Ovary (tissue), 7 donors: ENCODE measurements at regions not wholly inside any gene's neighbourhood (a gene's known extent, or its start where the extent isn't known, plus 50 kb on each side); places are given as distances from the start of the nearest gene placed in this dataset.

Experiments used
- DNase-seq, 5 donors: peaks; one replicate each; pipeline ENCODE4 v3.0.0-alpha.2; 2019 to 2020
- H3K27ac ChIP-seq, 2 donors: fragments of 200-600 bp; one replicate each; pipeline versions ENCODE4 v1.5.1 to v1.8.0; 2019 to 2022
- H3K27me3 ChIP-seq: fragments of 200-600 bp; one replicate; pipeline ENCODE4 v1.8.0; 2022
- H3K36me3 ChIP-seq: fragments of 200-600 bp; sonication (generic); one replicate; pipeline ENCODE4 v1.5.1; 2019
- H3K4me1 ChIP-seq: one replicate; pipeline ENCODE4 v1.8.1; 2013; ENCODE audit warnings: mild to moderate bottlenecking, moderate library complexity; ENCODE audit not compliant: insufficient read depth
- H3K4me3 ChIP-seq: fragments of 200-600 bp; sonication (generic); one replicate; pipeline ENCODE4 v1.5.1; 2017
- H3K9me3 ChIP-seq, 2 donors: fragments of 200-600 bp in 1 of 2; sonication (generic) in 1 of 2; one replicate each; pipeline versions ENCODE4 v1.5.1 to v1.8.1; 2013 to 2019; ENCODE audit warnings: mild to moderate bottlenecking in 1 of 2, moderate library complexity in 1 of 2
- EP300 ChIP-seq: sonication (generic); formaldehyde crosslinking; IDR thresholded peaks from one replicate; pipeline ENCODE4 v1.6.1; 2017; ENCODE audit warnings: antibody characterized with exemption
- POLR2A ChIP-seq: fragments of 450-650 bp; IDR thresholded peaks from one replicate; pipeline ENCODE4 v1.6.1; 2017; ENCODE audit warnings: antibody characterized with exemption, mild to moderate bottlenecking, moderate library complexity
- WGBS, 3 donors: extraction: QIAGEN DNeasy Blood & Tissue Kit in 1 of 3; methylation state at CpG; one replicate each; pipeline versions ENCODE4 v1.1.5 to v1.1.7; 2013 to 2017; 5-methylcytosine and 5-hydroxymethylcytosine counted together
- intact Hi-C, 4 donors: fragments of 100-400 bp; cut with DNase I; formaldehyde crosslinking; loops; one replicate each; pipeline versions ENCODE4 v1.11.0 to v1.15.1; 2022 to 2023
- TF ChIP-seq, protein P1 (sequence below), 3 donors: fragments of 450-650 bp in 2 of 3; fragments of 200-600 bp in 1 of 3; IDR thresholded peaks; one replicate each; pipeline versions ENCODE4 v1.5.1 to v1.8.0; 2016 to 2022; ENCODE audit warnings: antibody characterized with exemption in 3 of 3, mild to moderate bottlenecking in 1 of 3
- donor health status: DM: no; HTN: no; CAD: no; lungs with moderate emphysema.
- donor health status: DM: no; HTN: no; CAD: no.
- donor health status: Bipolar disorder and iron deficiency.
- donor health status: DM: no; HTN: no; CAD: no.
- donor health status: DM: yes; HTN: yes; CAD: no.

DNA sequence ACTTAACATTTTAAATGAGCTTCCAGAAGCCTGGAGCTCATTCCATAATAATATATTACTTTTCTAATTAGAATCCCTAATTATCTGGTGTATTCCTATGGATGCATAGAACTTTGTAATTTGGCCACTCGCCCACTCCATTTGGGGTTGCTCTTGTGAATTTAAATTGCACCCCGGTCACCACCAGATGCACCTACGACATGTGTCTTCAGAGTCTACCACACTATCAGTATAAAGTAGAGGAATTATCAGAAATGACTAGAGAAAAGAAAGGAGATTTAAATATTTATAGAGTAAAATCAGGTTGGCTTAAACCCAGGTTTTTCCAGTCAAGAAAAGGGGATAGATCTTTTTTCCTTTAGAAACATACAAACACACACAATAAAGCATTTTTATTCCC, 145.8 kb upstream of the DCN start:
- H3K9me3 ChIP-seq: no peaks in the 10 kb centered on the region
- intact Hi-C loops: loop anchor here (5.0 to 10.0 kb wide), 4 partner anchors 84 to 224 kb away; partner anchors contain the start of gene DCN (in 1 of the 4)
- peaks cover 2% of the 10 kb centered on the region for H3K4me1 ChIP-seq
- H3K36me3 ChIP-seq: no peaks in the 10 kb centered on the region
- H3K27me3 ChIP-seq: no peaks in the 10 kb centered on the region
- no peak overlapping the region for H3K27ac ChIP-seq
- no peak overlapping the region for H3K4me3 ChIP-seq
- WGBS, 3 donors: 78 to 90% (median 85%) methylated on average over 3 of the region's 3 CpGs
- peak in 2 of 5 donors; percentile 26 to 35 for DNase-seq
- TF ChIP-seq POLR2A (no peak), EP300 (no peak)

DNA sequence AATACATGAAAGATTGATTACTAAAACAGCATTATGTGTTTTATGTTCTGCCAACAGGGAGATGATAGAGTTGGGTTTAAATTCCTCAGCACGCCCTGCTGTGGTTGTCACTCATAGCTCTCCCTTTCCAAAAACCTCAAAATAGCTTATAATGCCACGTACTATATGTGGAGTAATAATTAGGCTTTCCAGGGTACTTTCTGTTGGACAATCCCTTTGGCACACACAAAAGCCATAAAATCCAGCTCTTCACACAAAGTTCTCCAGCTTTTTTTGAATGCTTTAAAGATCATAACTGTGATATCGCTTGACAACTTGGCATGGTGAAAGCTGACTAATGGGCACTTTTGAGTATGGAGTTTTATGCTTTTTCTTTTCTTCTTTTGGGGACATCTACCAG, 145.3 kb upstream of the DCN start:
- intact Hi-C loops: loop anchor here (2.0 to 10.0 kb wide), 5 partner anchors 83 to 223 kb away; partner anchors contain the start of gene DCN (in 1 of the 4)
- Histone ChIP-seq H3K36me3 (no peaks in the 10 kb centered on the region), H3K4me3 (no peak overlapping the region), H3K27me3 (no peaks in the 10 kb centered on the region), H3K4me1 (peaks cover 2% of the 10 kb centered on the region), H3K27ac (no peak overlapping the region), H3K9me3 (no peaks in the 10 kb centered on the region)
- 44 to 73% (median 54%) methylated on average over 3 of the region's 3 CpGs for WGBS, 3 donors
- TF ChIP-seq, protein P1, sequence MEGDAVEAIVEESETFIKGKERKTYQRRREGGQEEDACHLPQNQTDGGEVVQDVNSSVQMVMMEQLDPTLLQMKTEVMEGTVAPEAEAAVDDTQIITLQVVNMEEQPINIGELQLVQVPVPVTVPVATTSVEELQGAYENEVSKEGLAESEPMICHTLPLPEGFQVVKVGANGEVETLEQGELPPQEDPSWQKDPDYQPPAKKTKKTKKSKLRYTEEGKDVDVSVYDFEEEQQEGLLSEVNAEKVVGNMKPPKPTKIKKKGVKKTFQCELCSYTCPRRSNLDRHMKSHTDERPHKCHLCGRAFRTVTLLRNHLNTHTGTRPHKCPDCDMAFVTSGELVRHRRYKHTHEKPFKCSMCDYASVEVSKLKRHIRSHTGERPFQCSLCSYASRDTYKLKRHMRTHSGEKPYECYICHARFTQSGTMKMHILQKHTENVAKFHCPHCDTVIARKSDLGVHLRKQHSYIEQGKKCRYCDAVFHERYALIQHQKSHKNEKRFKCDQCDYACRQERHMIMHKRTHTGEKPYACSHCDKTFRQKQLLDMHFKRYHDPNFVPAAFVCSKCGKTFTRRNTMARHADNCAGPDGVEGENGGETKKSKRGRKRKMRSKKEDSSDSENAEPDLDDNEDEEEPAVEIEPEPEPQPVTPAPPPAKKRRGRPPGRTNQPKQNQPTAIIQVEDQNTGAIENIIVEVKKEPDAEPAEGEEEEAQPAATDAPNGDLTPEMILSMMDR (IDR thresholded peaks at IDR 0.05): no peak
- TF ChIP-seq POLR2A (no peak), EP300 (no peak)
- no peak for DNase-seq

DNA sequence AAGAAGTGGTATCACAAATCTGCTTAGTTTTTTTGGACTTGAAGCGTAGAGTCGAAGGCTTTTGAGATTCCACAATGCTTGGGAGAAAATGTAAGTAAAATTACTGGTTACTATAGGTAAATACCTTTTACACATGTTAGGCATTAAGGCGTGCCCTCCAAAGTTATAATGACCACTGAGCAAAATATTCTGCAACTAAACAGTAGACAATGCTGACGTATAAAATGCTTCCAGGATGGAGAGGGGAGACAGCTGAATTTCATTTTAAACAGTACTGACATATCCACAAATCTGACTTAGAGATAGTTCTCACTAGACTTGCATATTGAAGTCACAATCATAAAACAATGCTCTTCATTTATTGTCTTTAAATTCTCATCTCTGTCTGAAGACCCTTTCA, 144.5 kb upstream of the DCN start:
- TF ChIP-seq, protein P1 (IDR thresholded peaks at IDR 0.05): no peak
- no peak for TF ChIP-seq EP300
- TF ChIP-seq POLR2A: no peak
- no peak for DNase-seq
- intact Hi-C loops: loop anchor here (2.0 to 10.0 kb wide), 5 partner anchors 82 to 222 kb away; partner anchors contain the start of gene DCN (in 1 of the 4)
- Histone ChIP-seq H3K4me3 (no peak overlapping the region), H3K27ac (peak overlapping the region in 1 of 2 donors; percentile 54), H3K9me3 (no peaks in the 10 kb centered on the region), H3K36me3 (no peaks in the 10 kb centered on the region), H3K27me3 (no peaks in the 10 kb centered on the region), H3K4me1 (peaks cover 2% of the 10 kb centered on the region)
- WGBS, 3 donors: 35 to 58% (median 37%) methylated on average over 4 of the region's 4 CpGs

DNA sequence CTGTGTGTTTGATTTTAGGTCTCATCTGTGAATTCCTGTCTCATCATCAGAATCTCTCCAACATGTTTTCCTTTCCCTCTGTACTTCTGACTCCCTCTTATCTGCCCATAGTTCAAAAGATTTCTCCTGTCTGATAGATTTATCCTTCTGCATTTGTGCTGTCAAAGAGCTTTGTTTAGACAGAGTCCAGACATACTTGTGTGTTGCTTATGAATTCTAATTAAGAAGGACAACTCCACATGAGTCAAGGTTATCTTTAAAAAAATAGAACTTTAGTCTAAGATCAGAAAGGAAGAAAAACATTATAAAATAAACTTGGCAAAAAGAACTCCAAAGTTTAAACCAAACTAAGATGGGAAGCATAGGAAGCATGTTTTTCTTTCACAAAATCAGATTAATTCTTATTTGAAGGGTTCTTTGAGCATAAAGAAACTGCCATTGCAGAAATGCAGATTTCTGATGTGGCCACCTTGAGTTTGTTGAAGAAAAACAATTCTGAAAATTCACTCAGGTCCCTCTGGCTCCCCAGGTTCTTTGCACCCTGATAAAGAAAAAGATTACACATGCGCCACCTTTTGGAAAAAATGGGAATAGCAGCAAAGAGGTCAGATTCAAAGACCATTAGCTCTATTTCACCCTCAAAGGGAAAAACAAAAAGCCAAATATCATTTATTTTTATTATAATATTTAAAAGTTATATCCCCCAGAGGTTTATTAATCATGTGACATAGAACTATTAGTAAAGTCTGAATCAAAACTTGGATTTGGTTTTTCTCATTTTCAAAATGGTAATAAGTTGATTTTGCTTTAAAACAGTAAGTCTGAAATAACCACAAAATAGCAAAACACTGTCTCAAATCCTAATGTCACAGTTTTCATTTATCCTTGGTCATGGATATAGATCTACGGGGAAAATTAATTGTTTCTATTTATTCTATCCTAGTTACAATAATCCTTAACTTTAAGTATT, 143.7 kb upstream of the DCN start:
- no peaks in the 10 kb centered on the region for H3K9me3 ChIP-seq
- intact Hi-C loops: loop anchor here (2.0 to 10.0 kb wide), 5 partner anchors 82 to 222 kb away; partner anchors contain the start of gene DCN (in 1 of the 4)
- no peaks in the 10 kb centered on the region for H3K36me3 ChIP-seq
- TF ChIP-seq POLR2A: no peak
- no peak for TF ChIP-seq EP300
- TF ChIP-seq, protein P1 (IDR thresholded peaks at IDR 0.05): peak; percentile 41 to 86 (median 78)
- peak overlapping the region in 1 of 2 donors; percentile 54 for H3K27ac ChIP-seq
- 12 to 29% (median 14%) methylated on average over 2 of the region's 2 CpGs for WGBS, 3 donors
- peak in 4 of 5 donors; percentile 27 to 72 (median 52) for DNase-seq
- no peaks in the 10 kb centered on the region for H3K27me3 ChIP-seq
- H3K4me1 ChIP-seq: peaks cover 2% of the 10 kb centered on the region
- no peak overlapping the region for H3K4me3 ChIP-seq
